ENCODE measurements at regions not wholly inside any gene's neighbourhood (a gene's known extent, or its start where the extent isn't known, plus 50 kb on each side); places are given as distances from the start of the nearest gene placed in this dataset.

GRCh38 chr2:111701266-111701665 lies 182.7 kb downstream of the ANAPC1 start:
- no peak for TF ChIP-seq CTCF (IDR thresholded peaks at IDR 0.05; ENCODE audit: control extremely low read depth, extremely low read depth)
- peaks cover 0 to 10% (median 4%) of the 10 kb centered on the region in 5 donors for H3K4me1 ChIP-seq (ENCODE audit: control insufficient read depth in 5 of 5, insufficient read depth in 5 of 5, low read length in 5 of 5)
- no peak for ATAC-seq (ENCODE audit: insufficient read depth, low FRiP score)
- H3K27me3 ChIP-seq (ENCODE audit: control insufficient read depth in 3 of 3, insufficient read depth in 3 of 3, low read length in 2 of 3) = no peaks in the 10 kb centered on the region
- H3K9me3 ChIP-seq (ENCODE audit: control insufficient read depth in 4 of 4, insufficient read depth in 3 of 4, low read length in 3 of 4) = no peaks in the 10 kb centered on the region
- no peaks in the 10 kb centered on the region for H3K36me3 ChIP-seq (ENCODE audit: control insufficient read depth in 4 of 4, insufficient read depth in 4 of 4, low read length in 4 of 4)
- no peak overlapping the region for H3K9ac ChIP-seq (ENCODE audit: insufficient read depth in 1 of 2, low read length in 2 of 2)
- H3K4me3 ChIP-seq = no peak overlapping the region
- no peak overlapping the region for H3K27ac ChIP-seq (ENCODE audit: low read depth in 1 of 2, low read length in 1 of 2)
- 89 to 92% methylated on average over 4 of the region's 4 CpGs for WGBS, 2 donors
- no peak for DNase-seq

DNA sequence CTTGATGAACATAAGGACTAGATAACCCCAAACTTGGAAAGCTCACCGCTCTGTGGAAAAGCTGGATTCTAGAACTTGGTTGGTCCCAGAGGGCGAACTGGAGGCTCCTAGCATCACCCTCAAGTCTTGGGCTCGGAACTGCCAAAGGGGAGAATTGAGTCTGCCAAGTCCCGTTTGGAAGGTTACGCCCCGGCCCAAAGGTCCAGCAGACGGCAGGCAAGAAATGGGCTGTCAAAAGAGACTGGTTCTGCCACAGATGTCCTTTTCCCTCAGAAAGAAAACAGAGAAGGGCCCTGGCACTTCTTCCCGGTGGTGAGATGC lies 182.2 kb downstream of the ANAPC1 start:
- no peak for TF ChIP-seq CTCF (IDR thresholded peaks at IDR 0.05; ENCODE audit: control extremely low read depth, extremely low read depth)
- Histone ChIP-seq H3K4me3 (no peak overlapping the region), H3K9ac (ENCODE audit: insufficient read depth in 1 of 2, low read length in 2 of 2) (no peak overlapping the region), H3K27ac (ENCODE audit: low read depth in 1 of 2, low read length in 1 of 2) (no peak overlapping the region), H3K27me3 (ENCODE audit: control insufficient read depth in 3 of 3, insufficient read depth in 3 of 3, low read length in 2 of 3) (no peaks in the 10 kb centered on the region), H3K4me1 (ENCODE audit: control insufficient read depth in 5 of 5, insufficient read depth in 5 of 5, low read length in 5 of 5) (peaks cover 0 to 10% (median 4%) of the 10 kb centered on the region in 5 donors), H3K9me3 (ENCODE audit: control insufficient read depth in 4 of 4, insufficient read depth in 3 of 4, low read length in 3 of 4) (no peaks in the 10 kb centered on the region), H3K36me3 (ENCODE audit: control insufficient read depth in 4 of 4, insufficient read depth in 4 of 4, low read length in 4 of 4) (no peaks in the 10 kb centered on the region)
- DNase-seq (no peak), ATAC-seq (ENCODE audit: insufficient read depth, low FRiP score) (no peak)
- WGBS, 2 donors = 95 to 96% methylated on average over 8 of the region's 8 CpGs

- Histone ChIP-seq H3K9me3 (ENCODE audit: control insufficient read depth in 4 of 4, insufficient read depth in 3 of 4, low read length in 3 of 4) (no peaks in the 10 kb centered on the region), H3K4me1 (ENCODE audit: control insufficient read depth in 5 of 5, insufficient read depth in 5 of 5, low read length in 5 of 5) (peaks cover 0 to 10% (median 4%) of the 10 kb centered on the region in 5 donors), H3K27me3 (ENCODE audit: control insufficient read depth in 3 of 3, insufficient read depth in 3 of 3, low read length in 2 of 3) (no peaks in the 10 kb centered on the region), H3K4me3 (no peak overlapping the region), H3K9ac (ENCODE audit: insufficient read depth in 1 of 2, low read length in 2 of 2) (no peak overlapping the region), H3K36me3 (ENCODE audit: control insufficient read depth in 4 of 4, insufficient read depth in 4 of 4, low read length in 4 of 4) (no peaks in the 10 kb centered on the region), H3K27ac (ENCODE audit: low read depth in 1 of 2, low read length in 1 of 2) (no peak overlapping the region)
- peak in 2 of 3 donors; percentile 39 to 42 for DNase-seq
- ATAC-seq (ENCODE audit: insufficient read depth, low FRiP score) = peak; percentile 37
- 48 to 59% methylated on average over 14 of the region's 14 CpGs for WGBS, 2 donors
- peak; percentile 58 for TF ChIP-seq CTCF (IDR thresholded peaks at IDR 0.05; ENCODE audit: control extremely low read depth, extremely low read depth)
Measured at GRCh38 chr2:111702119-111702803, 181.7 kb downstream of the ANAPC1 start.

- Histone ChIP-seq H3K27me3 (ENCODE audit: control insufficient read depth in 3 of 3, insufficient read depth in 3 of 3, low read length in 2 of 3) (no peaks in the 10 kb centered on the region), H3K36me3 (ENCODE audit: control insufficient read depth in 4 of 4, insufficient read depth in 4 of 4, low read length in 4 of 4) (no peaks in the 10 kb centered on the region), H3K4me3 (no peak overlapping the region), H3K9me3 (ENCODE audit: control insufficient read depth in 4 of 4, insufficient read depth in 3 of 4, low read length in 3 of 4) (no peaks in the 10 kb centered on the region), H3K27ac (ENCODE audit: low read depth in 1 of 2, low read length in 1 of 2) (no peak overlapping the region), H3K9ac (ENCODE audit: insufficient read depth in 1 of 2, low read length in 2 of 2) (no peak overlapping the region), H3K4me1 (ENCODE audit: control insufficient read depth in 5 of 5, insufficient read depth in 5 of 5, low read length in 5 of 5) (peaks cover 0 to 10% (median 4%) of the 10 kb centered on the region in 5 donors)
- 78 to 83% methylated on average over 7 of the region's 7 CpGs for WGBS, 2 donors
- DNase-seq (no peak), ATAC-seq (ENCODE audit: insufficient read depth, low FRiP score) (no peak)
- TF ChIP-seq CTCF (IDR thresholded peaks at IDR 0.05; ENCODE audit: control extremely low read depth, extremely low read depth) = no peak
Measured at GRCh38 chr2:111702804-111703196, 181.2 kb downstream of the ANAPC1 start.

Data from lung (tissue), 11 donors.